Hepatocyte (in vitro differentiated cells): ENCODE measurements at regions not wholly inside any gene's neighbourhood (a gene's known extent, or its start where the extent isn't known, plus 50 kb on each side); places are given as distances from the start of the nearest gene placed in this dataset.

ENCODE experiments used
- DNase-seq: peaks from one replicate; pipeline ENCODE4 v3.0.0-alpha.2; 2016; ENCODE audit warnings: low spot score
- H2AFZ ChIP-seq: fragments of 200-600 bp; sonication (generic); 2 replicates; pipeline ENCODE4 v1.6.0; 2016; ENCODE audit warnings: antibody characterized with exemption, mild to moderate bottlenecking
- H3K27ac ChIP-seq: fragments of 200-600 bp; sonication (generic); 2 replicates; pipeline ENCODE4 v1.5.1; 2016; ENCODE audit warnings: mild to moderate bottlenecking
- H3K27me3 ChIP-seq: fragments of 200-600 bp; sonication (generic); 2 replicates; pipeline ENCODE4 v1.6.1; 2016
- H3K36me3 ChIP-seq: fragments of 200-600 bp; sonication (generic); replicated peaks from 2 replicates; pipeline ENCODE4 v1.5.1; 2016; ENCODE audit warnings: low read depth; ENCODE audit not compliant: insufficient read depth
- H3K4me1 ChIP-seq: fragments of 200-600 bp; sonication (generic); 2 replicates; pipeline ENCODE4 v1.5.1; 2016; ENCODE audit warnings: mild to moderate bottlenecking, moderate library complexity; ENCODE audit not compliant: insufficient read depth
- H3K4me2 ChIP-seq: fragments of 200-600 bp; sonication (generic); 2 replicates; pipeline ENCODE4 v1.6.0; 2016
- H3K4me3 ChIP-seq: fragments of 200-600 bp; sonication (generic); 2 replicates; pipeline ENCODE4 v1.5.1; 2016; ENCODE audit warnings: mild to moderate bottlenecking
- H3K79me2 ChIP-seq: fragments of 200-600 bp; sonication (generic); 2 replicates; pipeline ENCODE4 v1.6.0; 2017; ENCODE audit warnings: mild to moderate bottlenecking
- H3K9me2 ChIP-seq: fragments of 200-600 bp; sonication (generic); replicated peaks from 2 replicates; pipeline ENCODE4 v1.6.0; 2017; ENCODE audit warnings: mild to moderate bottlenecking; ENCODE audit not compliant: insufficient read depth
- H3K9me3 ChIP-seq: fragments of 200-600 bp; sonication (generic); 2 replicates; pipeline ENCODE4 v1.5.1; 2016; ENCODE audit warnings: low read depth, mild to moderate bottlenecking
- H4K20me1 ChIP-seq: fragments of 200-600 bp; sonication (generic); 2 replicates; pipeline ENCODE4 v1.6.0; 2016; ENCODE audit warnings: mild to moderate bottlenecking; ENCODE audit not compliant: insufficient read depth, poor library complexity, severe bottlenecking
- EZH2 ChIP-seq: fragments of 200-600 bp; sonication (generic); IDR thresholded peaks from 2 replicates; pipeline ENCODE4 v1.6.1; 2016; ENCODE audit warnings: antibody characterized with exemption, mild to moderate bottlenecking, borderline replicate concordance
- EZH2phosphoT487 ChIP-seq: fragments of 200-600 bp; sonication (generic); IDR thresholded peaks from one replicate; pipeline ENCODE4 v1.6.1; 2018; ENCODE audit warnings: antibody characterized with exemption, mild to moderate bottlenecking, low read depth, moderate library complexity; ENCODE audit not compliant: unreplicated experiment, severe bottlenecking
- WGBS: methylation state at CpG from one replicate; pipeline ENCODE4 v1.1.6; 2016; ENCODE audit warnings: low lambda C conversion rate; ENCODE audit errors: missing lambda C conversion rate; 5-methylcytosine and 5-hydroxymethylcytosine counted together
- TF ChIP-seq, protein P1 (sequence below): fragments of 200-600 bp; sonication (generic); IDR thresholded peaks from 2 replicates; pipeline ENCODE4 v1.5.1; 2016; ENCODE audit warnings: antibody characterized with exemption, mild to moderate bottlenecking; ENCODE audit not compliant: poor library complexity

DNA sequence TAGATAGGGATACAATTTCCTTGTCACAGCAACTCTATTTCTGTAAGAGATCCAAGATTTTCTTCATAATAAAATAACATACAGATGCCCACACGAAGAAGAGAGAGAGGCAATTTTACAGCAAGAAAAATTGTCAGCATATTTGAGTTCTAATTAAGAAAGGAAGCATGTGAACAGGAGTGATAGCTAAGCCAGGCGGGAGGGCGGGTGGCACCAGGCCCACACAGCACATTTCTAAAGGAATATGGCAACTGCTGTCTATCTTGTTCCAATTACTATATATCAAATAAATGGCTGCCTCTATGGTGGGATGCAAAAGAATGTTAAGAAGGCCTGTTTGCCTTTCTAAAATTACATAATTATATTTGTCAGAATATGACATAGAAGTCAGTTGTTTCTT lies 248.3 kb upstream of the DOK6 start:
- Histone ChIP-seq H3K4me3 (no peak overlapping the region), H3K9me2 (no peaks in the 10 kb centered on the region), H3K27me3 (no peaks in the 10 kb centered on the region), H3K9me3 (no peaks in the 10 kb centered on the region), H2AFZ (no peak overlapping the region), H3K4me2 (no peak overlapping the region), H4K20me1 (no peaks in the 10 kb centered on the region), H3K27ac (no peak overlapping the region), H3K79me2 (no peaks in the 10 kb centered on the region), H3K36me3 (no peaks in the 10 kb centered on the region), H3K4me1 (no peaks in the 10 kb centered on the region)
- TF ChIP-seq, protein P1, sequence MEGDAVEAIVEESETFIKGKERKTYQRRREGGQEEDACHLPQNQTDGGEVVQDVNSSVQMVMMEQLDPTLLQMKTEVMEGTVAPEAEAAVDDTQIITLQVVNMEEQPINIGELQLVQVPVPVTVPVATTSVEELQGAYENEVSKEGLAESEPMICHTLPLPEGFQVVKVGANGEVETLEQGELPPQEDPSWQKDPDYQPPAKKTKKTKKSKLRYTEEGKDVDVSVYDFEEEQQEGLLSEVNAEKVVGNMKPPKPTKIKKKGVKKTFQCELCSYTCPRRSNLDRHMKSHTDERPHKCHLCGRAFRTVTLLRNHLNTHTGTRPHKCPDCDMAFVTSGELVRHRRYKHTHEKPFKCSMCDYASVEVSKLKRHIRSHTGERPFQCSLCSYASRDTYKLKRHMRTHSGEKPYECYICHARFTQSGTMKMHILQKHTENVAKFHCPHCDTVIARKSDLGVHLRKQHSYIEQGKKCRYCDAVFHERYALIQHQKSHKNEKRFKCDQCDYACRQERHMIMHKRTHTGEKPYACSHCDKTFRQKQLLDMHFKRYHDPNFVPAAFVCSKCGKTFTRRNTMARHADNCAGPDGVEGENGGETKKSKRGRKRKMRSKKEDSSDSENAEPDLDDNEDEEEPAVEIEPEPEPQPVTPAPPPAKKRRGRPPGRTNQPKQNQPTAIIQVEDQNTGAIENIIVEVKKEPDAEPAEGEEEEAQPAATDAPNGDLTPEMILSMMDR, result no peak
- TF ChIP-seq EZH2phosphoT487 (no peak), EZH2 (no peak)
- 87% methylated on average over 3 of the region's 3 CpGs for WGBS
- DNase-seq, result no peak

DNA sequence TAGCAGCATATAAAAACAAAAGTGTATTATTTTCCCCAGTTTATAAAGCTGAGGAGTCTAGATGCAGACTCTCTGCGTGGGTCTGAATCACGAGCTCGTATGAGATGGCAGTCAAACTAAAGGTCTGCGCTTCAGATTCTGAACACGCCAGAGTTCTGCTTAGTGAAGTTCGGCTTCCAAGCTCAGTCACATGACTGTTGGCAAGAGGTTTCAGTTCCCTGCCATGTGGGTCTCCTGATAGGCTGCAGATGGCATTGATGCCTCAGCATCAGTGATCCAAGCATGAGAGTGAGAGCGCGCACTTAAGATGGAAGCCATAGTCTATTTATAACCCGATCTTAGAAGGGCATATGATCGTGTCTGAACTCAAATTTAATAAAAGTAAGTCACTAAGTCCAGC lies 242.8 kb upstream of the DOK6 start:
- TF ChIP-seq, protein P1, result no peak
- no peak for TF ChIP-seq EZH2phosphoT487
- TF ChIP-seq EZH2, result no peak
- H3K9me3 ChIP-seq, result no peaks in the 10 kb centered on the region
- WGBS, result 96% methylated on average over 10 of the region's 10 CpGs
- H3K4me1 ChIP-seq, result no peaks in the 10 kb centered on the region
- no peaks in the 10 kb centered on the region for H4K20me1 ChIP-seq
- no peaks in the 10 kb centered on the region for H3K79me2 ChIP-seq
- H3K36me3 ChIP-seq, result no peaks in the 10 kb centered on the region
- H3K9me2 ChIP-seq, result no peaks in the 10 kb centered on the region
- H3K4me3 ChIP-seq, result no peak overlapping the region
- H3K27me3 ChIP-seq, result no peaks in the 10 kb centered on the region
- DNase-seq, result no peak
- no peak overlapping the region for H3K27ac ChIP-seq
- H2AFZ ChIP-seq, result no peak overlapping the region
- no peak overlapping the region for H3K4me2 ChIP-seq

DNA sequence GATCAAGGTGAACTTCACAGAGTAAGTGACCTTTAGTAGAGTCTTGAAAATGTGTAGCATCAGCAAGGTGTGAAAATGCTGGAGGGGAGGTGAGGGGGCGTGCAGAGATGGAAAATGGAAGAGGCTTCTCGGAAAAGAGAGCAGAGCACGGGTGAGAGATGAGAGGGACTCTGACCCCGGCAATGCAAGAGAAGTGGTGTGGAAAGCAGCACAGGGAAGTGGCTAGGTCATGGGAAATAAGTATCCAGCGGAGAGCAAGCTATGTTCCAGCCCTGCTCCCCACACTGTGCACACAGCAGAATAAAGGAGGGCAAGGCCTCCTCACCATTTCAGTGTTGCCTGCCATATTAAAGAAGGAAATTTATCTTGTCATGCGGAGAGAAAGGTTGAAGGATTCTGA lies 241.7 kb upstream of the DOK6 start:
- no peak overlapping the region for H3K27ac ChIP-seq
- H3K4me2 ChIP-seq, result no peak overlapping the region
- no peak overlapping the region for H2AFZ ChIP-seq
- H3K4me1 ChIP-seq, result no peaks in the 10 kb centered on the region
- no peaks in the 10 kb centered on the region for H3K9me2 ChIP-seq
- H3K27me3 ChIP-seq, result no peaks in the 10 kb centered on the region
- DNase-seq, result no peak
- no peaks in the 10 kb centered on the region for H3K36me3 ChIP-seq
- WGBS, result 73% methylated on average over 6 of the region's 6 CpGs
- H4K20me1 ChIP-seq, result no peaks in the 10 kb centered on the region
- H3K4me3 ChIP-seq, result no peak overlapping the region
- no peaks in the 10 kb centered on the region for H3K9me3 ChIP-seq
- no peaks in the 10 kb centered on the region for H3K79me2 ChIP-seq
- TF ChIP-seq EZH2 (no peak), EZH2phosphoT487 (no peak)
- TF ChIP-seq, protein P1, result no peak
